ENCODE measurements at regions not wholly inside any gene's neighbourhood (a gene's known extent, or its start where the extent isn't known, plus 50 kb on each side); places are given as distances from the start of the nearest gene placed in this dataset.

- TF ChIP-seq POLR2A (IDR thresholded peaks at IDR 0.05), result no peak
- TF ChIP-seq CTCF (IDR thresholded peaks at IDR 0.05), result no peak
Measured at GRCh38 chr11:11065396-11065795, 207.5 kb upstream of the ZBED5 start.
